GM18517 (cell line): ENCODE measurements at regions not wholly inside any gene's neighbourhood (a gene's known extent, or its start where the extent isn't known, plus 50 kb on each side); places are given as distances from the start of the nearest gene placed in this dataset.
"Not testable (repeated sequence)": the region's sequence is repeated elsewhere in the genome, so short reads cannot be mapped to it uniquely, and the experiment has no call there.

Source experiments
- ATAC-seq: cut with Tn5 transposase; IDR thresholded peaks from one replicate; pipeline ENCODE4 v1.9.1; 2021; ENCODE audit warnings: mild to moderate bottlenecking, moderate library complexity; ENCODE audit not compliant: unreplicated experiment

DNA sequence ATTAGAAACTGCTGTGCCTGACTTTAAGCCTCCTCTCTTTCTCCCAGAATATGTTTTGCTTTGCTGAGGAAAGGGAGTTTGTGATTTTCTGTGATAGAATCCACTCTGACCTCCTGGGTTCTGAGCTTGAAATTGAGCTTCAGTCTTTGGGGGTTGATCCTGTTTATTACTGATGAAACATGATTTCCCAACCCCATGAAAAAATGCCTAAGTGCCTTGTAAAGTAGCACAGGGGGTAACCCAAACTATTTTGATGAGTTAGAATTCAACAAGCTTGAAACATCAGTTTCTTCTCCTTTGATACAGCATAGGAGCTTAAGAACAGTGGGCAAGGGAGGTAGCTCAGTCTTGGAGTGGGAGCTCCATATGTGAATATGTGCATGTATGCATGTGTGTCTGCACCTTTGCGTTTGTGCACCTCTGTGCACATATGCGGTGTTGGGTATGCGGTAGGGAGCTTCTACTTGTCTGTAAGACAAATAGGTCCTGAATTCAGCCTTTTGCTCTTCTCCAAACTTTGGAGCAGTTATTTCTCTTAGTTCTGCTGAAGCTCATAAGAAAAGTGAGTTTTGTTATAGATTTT, 364.6 kb downstream of the OSR1 start:
- no peak for ATAC-seq

DNA sequence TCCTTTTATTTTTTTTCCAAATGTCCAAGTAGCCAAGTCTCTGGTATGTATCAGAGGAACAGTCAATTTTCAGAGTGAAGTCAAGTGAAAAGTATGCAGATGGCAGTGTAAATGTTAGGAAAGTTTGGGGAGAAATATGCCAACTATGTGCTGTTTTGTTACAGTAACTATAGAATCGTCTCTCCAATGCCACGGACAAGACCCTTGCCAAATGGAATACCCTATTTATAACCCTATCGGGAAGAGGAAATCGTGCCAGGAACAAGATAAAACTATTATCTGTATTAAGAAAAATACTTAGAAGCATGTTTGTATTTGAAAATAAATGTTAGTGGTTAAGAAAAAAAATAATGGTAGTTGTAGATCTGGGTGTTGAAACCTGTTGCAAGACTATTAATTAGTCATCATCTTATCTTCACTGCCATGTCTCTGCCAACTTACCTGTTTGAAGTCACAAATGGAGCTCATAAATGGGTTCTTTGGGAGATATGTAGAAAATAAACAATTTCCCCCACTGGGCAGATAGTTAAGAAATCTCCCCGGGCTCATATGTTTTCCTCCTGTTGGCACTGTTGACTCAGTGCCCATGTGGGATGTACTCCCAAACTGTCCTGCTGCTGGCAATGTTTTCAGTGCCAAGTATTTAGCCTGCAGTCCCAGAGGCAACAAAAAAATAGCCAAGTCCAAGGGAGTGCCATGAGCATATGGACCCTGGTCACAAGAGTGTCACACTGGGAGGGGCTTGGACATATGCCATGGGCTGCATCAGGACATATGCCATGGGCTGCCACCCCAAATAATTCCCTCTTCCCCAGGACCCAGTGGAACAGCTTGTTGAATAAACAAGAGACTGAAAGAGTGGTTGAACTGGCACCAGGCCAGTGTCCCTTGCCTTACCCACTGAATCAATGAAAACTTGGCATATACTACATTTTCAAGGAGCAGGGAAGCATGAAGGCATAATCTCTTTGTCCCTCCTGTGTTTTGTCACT, 366.9 kb downstream of the OSR1 start:
- ATAC-seq = no peak

DNA sequence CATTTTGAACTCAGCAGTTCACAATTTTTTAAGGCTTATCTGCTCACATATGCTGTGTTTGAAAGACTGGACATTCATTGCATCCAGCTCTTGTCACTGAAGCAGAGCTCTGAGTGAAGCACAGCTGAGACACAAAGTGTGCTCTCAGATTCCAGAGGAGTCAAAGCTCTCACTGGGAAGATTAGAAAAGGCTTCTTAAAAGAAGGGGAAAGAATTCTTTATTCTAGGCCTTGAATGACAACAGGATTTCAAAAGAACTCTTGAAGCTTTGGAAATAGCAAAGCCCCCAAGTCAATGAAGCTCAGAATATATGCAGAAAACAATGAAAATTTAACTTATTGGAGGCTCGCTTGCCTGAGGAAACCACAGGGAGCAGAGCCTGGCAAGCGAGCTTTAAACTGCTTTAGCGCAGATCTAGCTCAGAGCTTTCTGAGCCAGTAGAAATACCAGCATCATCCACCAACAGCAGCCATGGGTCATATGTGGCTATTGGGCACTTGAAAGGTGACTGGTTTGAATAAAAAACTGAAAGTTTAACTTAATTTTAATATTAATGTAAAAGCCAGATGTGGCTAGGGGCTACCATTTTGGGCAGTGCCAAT, 369.7 kb downstream of the OSR1 start:
- ATAC-seq = no peak

DNA sequence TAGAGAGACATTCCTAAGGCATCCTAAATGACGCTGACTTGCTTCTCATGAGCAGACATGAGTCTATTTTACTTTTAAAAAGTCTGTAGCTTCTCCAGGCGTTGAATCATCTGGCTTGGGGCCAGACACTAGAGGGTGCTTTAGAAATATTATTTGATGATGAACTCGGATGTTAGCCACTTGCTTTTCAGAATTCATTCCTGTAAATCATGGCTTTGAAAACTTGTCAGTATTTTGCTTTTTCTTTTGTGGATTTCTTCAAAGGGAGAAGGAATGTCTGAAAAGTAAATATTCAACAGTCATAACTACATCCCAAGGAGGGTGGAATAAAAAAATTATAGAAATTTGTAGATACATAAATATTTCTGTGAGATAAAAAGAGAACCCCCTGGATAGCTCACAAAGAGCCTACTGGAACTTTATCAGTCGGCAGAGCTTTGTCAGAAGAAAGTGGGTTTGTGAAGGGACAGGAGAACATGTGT, 370.8 kb downstream of the OSR1 start:
- ATAC-seq = no peak

DNA sequence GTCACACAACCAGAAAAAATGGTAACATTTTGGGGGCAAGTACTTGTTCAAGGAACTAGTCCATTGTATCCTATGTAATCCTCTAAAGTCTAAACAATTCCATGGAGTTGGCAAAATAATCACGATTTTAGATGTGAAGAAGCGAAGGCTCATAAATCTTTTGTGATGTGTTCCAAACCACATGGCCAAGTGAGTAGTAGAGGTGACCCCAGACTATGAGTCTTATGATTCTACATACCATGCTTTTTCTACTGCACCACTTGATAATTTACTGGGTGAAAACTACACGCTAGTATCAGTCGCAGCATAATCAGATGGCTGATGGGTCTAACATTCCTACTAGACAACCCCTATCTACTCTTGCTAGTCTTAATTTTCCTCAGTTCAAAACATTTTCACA, 371.4 kb downstream of the OSR1 start:
- ATAC-seq = no peak

DNA sequence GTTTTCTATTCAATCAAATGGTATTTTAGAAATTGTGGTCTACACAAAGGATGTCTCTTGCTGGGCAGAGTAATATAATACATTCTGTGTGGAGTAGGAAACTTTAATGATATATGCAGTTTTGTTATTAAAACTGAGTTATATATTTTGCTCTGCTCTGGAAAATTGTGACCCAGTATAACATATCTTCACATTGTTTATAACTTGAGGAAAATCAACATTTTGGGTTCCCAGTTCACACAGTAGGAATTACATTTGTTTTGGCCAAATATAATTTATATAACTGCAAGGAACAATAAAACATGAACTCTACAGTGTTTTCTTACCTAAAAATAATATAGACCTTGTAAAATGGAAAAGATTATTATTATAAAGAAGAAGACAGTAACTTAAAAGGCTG, 372.4 kb downstream of the OSR1 start:
- ATAC-seq = no peak

DNA sequence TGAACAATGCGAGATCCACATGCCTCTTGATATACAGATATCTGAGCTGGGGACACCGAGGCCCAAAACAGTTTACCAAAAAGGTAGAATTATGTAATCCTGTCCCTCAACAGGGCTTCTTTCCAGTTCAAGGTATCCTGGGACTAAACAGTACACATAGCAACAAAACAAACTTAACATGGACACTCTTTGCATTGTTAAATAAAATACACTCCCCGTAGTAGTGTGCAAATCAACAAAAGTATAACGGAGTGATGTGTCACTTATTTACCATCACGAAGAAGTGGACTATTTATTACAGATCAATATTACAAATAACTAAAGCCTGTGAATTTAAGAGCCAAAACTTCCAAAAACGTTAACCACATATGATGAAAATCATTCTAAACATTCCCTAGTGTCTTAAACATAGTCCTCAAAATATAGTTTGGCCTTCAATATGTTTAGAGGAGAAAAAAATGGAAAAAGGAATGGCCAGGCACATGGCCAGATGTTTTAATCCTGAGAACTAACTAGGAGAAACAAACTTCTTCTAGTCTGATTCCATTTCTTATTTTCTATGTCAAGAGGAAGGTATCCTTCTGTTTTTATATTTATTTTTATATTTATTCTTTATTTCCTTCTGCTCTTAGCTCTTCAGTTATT, 377.5 kb downstream of the OSR1 start:
- ATAC-seq = no peak

DNA sequence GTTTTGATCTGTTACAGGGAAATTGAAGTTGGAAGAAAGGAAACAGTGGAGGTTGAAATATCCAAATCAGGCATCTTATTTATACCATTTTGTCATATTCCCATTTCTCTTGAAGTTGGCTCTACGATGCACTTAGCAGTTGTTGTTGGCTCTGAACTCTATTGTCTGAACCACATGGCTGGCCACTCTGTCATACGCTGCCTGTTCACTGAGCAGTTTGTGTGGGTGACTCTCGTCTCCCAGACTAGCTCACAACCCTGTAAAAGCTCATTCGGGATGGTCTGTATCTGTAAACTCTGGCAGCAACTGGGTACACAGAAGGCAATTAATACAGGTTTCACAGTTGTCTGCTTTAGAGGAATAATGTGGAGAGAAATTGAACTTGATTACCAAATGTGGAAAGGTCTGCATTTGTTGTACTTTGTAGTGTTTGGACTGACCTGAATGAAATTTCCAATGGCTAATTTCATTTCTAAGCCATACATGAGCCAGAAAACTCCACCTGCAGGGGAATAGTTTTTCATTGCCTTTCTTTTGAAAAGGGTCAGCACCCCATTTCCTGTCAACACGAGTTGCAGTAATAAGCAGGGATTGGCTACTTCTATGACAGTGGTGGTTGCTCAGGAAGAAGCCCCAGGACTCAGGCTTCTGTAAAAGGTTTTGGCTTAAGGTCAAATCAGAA, 378.2 kb downstream of the OSR1 start:
- ATAC-seq = no peak

DNA sequence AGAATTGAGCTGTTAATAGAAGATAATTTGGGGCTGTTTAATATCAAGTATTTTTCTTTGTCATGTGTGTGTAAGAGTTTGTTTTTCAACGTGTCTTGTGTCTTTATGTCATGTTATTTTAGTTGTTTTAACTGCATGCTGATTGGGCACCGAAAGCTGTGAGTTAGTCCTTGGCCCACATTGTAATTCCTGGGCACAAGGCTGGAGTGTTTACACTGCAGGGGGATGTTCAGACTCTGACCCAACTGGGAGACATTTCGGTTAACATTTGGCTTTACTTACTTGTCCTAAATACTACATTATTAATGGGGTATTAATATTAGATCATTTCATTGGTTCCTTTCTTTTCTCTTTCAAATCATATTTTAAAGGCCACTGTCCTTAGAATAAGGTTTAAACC, 381.0 kb downstream of the OSR1 start:
- ATAC-seq = no peak

DNA sequence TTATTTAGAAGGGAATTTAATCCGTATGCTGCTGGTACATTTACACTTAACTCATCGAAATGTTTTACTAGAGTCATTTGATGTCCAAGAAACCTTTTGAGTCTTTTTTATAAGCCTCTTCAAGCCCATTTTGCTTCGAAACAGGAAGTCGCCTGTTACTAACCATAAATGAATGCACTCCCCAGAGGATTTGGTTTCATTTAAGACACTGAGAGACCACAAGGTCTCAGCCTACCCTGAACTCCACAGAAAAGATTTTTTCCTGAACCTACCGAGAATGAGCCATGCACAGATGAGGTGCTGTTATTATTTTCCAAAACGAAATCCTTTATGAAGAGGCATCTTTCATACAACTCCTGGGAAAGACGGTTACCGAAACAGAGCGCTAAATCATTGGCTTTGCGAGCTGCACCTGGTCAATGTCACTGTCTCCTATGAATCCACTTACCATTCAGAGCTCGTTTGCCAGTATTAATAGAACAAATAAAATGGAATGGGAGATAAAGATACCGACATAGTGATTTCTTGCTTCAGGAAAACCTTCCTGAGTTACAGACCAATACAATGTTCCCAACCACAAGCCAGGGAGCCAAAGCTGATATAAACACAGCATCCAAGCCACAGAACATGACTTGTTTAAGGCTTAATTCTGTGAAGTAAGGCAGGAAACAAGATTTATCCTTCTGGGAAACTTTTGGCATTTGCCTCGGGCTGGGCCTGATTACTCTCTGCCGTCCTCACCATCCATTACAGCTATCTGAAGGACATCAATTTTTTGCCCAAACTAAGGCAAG, 382.1 kb downstream of the OSR1 start:
- no peak for ATAC-seq

DNA sequence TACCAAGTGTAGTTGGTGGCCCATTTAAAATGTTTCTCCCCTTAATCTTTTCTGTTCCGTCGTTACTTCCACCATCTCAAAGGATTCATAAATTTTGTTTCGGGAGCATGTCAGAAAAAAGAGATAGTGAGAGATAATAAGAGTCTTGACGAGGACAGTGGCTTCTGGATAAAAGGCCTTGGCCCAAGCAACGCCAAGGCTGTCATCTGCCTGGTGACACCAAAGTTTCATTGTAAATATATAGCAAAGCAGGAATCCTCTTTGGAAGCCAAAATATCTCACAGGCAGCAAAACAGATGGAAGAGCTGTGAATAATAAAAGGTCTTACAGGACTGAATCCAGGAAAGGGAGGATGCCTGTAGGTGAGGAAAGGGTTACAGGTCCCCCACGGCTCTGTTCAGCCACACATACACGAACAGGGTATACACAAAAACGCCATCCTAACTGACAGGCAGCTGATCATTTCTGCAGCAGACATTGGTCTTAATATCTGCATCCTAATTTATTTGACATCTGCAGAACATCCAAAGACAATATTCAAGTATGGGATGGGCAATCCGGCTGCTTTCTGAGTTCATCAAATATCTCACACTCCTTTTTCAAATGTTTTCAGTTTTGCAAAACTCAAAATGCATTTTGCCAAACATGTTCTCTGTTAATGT, 382.8 kb downstream of the OSR1 start:
- ATAC-seq = no peak

DNA sequence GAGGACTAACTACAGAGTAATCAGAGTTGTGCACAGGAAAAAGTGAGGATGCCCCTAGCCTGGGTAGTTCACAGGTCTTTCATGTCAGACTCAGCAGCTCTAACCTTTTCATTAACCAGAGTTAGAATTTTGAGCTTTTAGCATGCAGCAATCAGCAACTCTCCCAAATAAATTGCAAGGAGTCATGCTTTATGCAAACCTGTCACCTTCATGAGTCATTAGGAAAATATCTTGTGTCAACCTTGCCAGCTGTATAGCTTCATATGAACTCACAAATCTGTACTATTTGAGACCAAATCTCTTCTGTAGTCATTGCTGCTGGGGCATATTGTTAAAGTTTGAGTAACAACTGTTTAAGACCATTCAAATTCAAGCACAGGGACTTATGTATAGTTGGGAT, 382.3 kb upstream of the NT5C1B start:
- ATAC-seq = no peak

DNA sequence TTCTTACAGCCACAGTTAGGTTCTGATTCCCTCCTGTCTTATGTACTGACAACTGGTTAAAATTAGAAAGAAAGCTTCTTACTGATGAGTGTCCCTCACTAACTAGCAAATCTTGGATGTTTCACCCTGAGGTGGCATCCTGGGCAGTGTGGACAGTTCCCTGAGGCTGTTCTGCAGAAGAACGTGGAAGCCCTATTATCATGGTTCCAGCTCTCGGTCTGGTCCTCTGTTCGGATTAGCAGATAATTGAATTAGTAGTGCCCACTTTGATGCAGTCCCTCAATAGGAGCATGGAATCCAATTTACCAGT, 381.7 kb upstream of the NT5C1B start:
- no peak for ATAC-seq

DNA sequence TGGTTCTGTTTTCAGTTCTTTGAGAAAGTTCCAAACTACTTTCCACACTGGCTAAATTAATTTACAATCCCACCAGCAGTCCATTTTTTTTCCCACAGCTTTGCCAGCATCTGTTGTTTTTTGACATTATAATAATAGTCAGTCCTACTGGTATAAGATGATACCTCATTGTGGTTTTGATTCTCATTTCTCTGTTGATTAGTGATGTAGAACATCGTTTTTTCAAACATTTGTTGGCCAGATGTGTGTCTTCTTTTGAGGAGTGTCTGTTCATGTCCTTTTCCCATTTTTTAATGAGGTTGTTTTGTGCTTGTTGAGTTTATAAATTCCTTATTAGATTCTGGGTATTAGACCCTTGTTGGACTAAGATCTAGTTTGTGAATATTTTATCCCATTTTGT, 376.8 kb upstream of the NT5C1B start:
- no peak for ATAC-seq

DNA sequence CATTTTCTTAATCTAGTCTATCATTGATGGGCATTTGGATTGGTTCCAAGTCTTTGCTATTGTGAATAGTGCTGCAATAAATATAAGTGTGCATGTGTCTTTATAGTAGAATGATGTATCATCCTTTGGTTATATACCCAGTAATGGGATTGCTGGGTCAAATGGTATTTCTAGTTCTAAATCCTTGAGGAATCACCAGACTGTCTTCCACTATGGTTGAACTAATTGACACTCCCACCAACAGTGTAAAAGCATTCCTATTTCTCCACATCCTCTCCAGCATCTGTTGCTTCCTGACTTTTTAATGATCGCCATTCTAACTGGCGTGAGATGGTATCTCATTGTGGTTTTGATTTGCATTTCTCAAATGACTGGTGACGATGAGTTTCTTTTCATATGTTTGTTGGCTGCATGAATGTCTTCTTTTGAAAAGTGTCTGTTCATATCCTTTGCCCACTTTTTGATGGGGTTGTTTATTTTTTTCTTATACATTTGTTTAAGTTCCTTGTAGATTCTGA, 374.4 kb upstream of the NT5C1B start:
- ATAC-seq = not testable (repeated sequence)

DNA sequence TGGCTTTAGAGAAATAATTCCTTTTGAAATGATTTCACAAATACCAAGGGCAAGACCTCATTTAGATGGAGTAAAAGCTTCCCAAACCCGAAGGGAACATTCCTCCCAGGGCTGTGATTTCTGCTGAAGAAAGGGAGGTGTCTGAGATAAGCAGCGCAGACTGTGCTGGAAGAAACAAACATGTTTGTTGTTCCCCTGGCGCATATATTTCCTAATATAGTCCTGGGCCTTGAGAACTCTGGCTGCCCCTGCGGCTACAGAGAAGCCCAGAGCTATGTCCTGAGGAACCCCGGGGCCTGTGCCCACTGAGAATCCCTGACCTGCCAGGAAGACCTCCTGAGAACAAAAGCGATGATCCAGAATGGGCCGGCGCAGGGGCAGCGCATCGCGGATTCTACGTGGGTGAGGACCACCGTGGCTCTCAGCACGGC, 372.6 kb upstream of the NT5C1B start:
- no peak for ATAC-seq

DNA sequence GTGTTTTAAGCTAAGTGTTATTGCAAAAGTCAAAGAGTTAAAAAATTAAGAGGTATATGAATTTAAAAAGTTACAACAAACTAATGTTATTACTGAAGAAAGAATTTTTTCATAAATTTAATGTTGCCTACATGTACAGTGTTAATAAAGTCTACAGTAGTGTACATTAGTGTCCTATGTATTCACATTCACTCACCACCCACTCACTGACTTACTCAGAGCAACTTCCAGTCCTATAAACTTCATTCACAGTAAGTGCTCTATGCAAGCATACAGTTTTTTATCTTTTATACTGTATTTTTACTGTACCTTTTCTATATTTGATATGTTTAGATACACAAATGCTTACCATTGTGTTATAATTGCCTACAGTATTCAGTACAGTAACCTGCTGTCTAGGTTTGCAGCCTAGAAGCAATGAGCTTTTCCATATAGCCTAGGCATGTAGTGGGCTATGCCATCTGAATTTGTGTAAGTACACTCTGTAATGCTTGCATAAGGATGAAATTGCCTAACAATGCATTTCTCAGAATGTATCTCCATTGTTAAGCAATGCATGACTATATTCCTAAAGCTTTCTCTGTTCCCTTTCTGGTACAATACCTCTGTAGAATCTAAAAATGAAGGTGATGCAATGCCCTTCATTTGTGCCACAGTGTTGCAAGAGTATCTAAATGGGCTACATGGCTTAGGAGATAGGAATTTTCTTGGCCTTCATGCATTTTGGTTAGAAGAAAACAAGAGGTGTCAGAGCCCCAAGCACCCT, 370.8 kb upstream of the NT5C1B start:
- ATAC-seq = no peak

DNA sequence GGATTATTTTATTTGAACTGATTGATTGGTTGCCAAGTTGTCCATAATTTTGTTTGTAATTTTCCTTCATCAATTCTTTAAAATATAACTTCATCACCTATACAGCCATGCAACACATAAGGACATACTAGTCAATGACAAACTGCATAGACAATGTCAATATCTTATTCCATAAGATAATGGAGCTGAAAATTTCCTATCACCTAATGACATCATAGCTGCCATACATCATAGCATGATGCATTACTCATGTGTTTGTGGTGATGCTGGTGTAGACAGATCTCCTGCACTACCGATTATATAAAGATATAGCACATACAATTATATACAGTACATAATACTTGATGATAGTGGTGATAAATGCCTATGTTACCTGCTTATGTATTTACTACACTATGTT, 369.8 kb upstream of the NT5C1B start:
- ATAC-seq = no peak

DNA sequence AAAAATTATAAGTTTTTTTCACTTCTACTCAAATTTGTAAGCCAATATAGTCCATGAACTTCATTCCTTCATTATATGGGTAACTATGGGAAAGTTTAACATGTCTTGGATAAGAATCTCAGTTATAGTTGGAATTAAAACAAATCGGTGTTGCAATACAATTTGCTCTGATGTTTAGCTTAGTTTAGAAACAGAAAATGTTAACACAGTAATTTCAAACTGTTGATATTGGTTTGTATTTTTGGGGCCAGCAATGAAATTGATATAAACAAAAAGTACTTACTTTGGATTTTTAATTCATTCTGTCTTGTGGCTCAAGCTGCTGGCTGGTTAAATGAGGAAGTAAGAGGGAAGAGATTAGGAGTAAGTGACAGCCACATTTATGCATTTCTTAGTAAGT, 368.5 kb upstream of the NT5C1B start:
- ATAC-seq = no peak
